Endothelial cell of umbilical vein (primary cell): ENCODE measurements at regions not wholly inside any gene's neighbourhood (a gene's known extent, or its start where the extent isn't known, plus 50 kb on each side); places are given as distances from the start of the nearest gene placed in this dataset.

Source experiments
- BruUV-seq: library from RNA; stranded (reverse); fragments of 400-500 nt; replicated peaks from 2 replicates; lab custom pipeline; 2021; lab: Mats Ljungman, UMichigan
- CTCF ChIA-PET: fragments of 300-600, 350-600 bp; sonication (Branson Sonifier 250); formaldehyde crosslinking; loops from one replicate; lab custom pipeline; 2021; ENCODE audit warnings: antibody characterized with exemption, inconsistent platforms; lab: Charles Lee
- POLR2A ChIA-PET: fragments of 300-600, 350-600 bp; sonication (Branson Sonifier 250); formaldehyde crosslinking; loops from one replicate; lab custom pipeline; 2021; ENCODE audit warnings: antibody characterized with exemption, inconsistent platforms; lab: Charles Lee
- DNase-seq: peaks from one replicate; pipeline ENCODE4 v3.0.0-alpha.2; 2011; ENCODE audit warnings: low read depth, low spot score
- FAIRE-seq: peaks from 2 replicates; lab custom pipeline; 2011; peaks lifted over from hg19 to GRCh38; lab: Jason Lieb, UNC
- H2AFZ ChIP-seq: 2 replicates; pipeline ENCODE4 v1.6.0; 2012; ENCODE audit warnings: low read depth, low read length, control low read depth, inconsistent platforms
- H3K27ac ChIP-seq: 2 replicates; pipeline ENCODE4 v1.5.1; 2011; ENCODE audit warnings: low read depth, mild to moderate bottlenecking, control low read depth, low read length, moderate library complexity; ENCODE audit not compliant: insufficient read depth
- H3K27me3 ChIP-seq, 2 experiments: 2 replicates each; pipeline versions ENCODE4 v1.6.0 to v1.6.1; 2011; ENCODE audit warnings: low read length in 2 of 2, mixed read lengths in 1 of 2; ENCODE audit not compliant: control insufficient read depth in 2 of 2, insufficient read depth in 2 of 2
- H3K36me3 ChIP-seq, 2 experiments: 2 replicates in 1 of 2; 3 replicates in 1 of 2; pipeline ENCODE4 v1.5.1; 2011; ENCODE audit warnings: low read length in 2 of 2, mild to moderate bottlenecking in 1 of 2, moderate library complexity in 1 of 2; ENCODE audit not compliant: control insufficient read depth in 2 of 2, insufficient read depth in 2 of 2; ENCODE audit errors: extremely low read depth in 1 of 2
- H3K4me1 ChIP-seq: 3 replicates; pipeline ENCODE4 v1.5.1; 2011; ENCODE audit warnings: mild to moderate bottlenecking, low read length; ENCODE audit not compliant: control insufficient read depth, insufficient read depth; ENCODE audit errors: extremely low read depth
- H3K4me2 ChIP-seq: 2 replicates; pipeline ENCODE4 v1.6.1; 2011; ENCODE audit warnings: low read length, control low read depth, mixed read lengths; ENCODE audit not compliant: insufficient read depth
- H3K4me3 ChIP-seq, 3 experiments: fragments of 200-600 bp in 1 of 3; sonication (generic), shearing (Covaris generic) in 1 of 3; replicated peaks in 1 of 3; 2 replicates each; pipeline ENCODE4 v1.5.1; 2011 to 2016; ENCODE audit warnings: control low read depth in 3 of 3, low read length in 3 of 3, mild to moderate bottlenecking in 2 of 3, inconsistent platforms in 1 of 3, low read depth in 1 of 3, moderate library complexity in 1 of 3; ENCODE audit not compliant: insufficient read depth in 1 of 3
- H3K79me2 ChIP-seq: 2 replicates; pipeline ENCODE4 v1.6.0; 2012; ENCODE audit warnings: low read length, inconsistent platforms; ENCODE audit not compliant: control insufficient read depth, insufficient read depth
- H3K9ac ChIP-seq: replicated peaks from 2 replicates; pipeline ENCODE3; 2011; ENCODE audit warnings: low read length, control low read depth; ENCODE audit not compliant: insufficient read depth; ENCODE audit errors: extremely low read depth
- H3K9me1 ChIP-seq: replicated peaks from 3 replicates; pipeline ENCODE4 v1.6.0; 2011; ENCODE audit warnings: mild to moderate bottlenecking, low read length; ENCODE audit not compliant: control insufficient read depth, insufficient read depth; ENCODE audit errors: extremely low read depth
- H3K9me3 ChIP-seq: replicated peaks from 2 replicates; pipeline ENCODE4 v1.5.1; 2012; ENCODE audit warnings: low read length, inconsistent platforms; ENCODE audit not compliant: control insufficient read depth, insufficient read depth
- H4K20me1 ChIP-seq: replicated peaks from 2 replicates; pipeline ENCODE3; 2011; ENCODE audit warnings: mild to moderate bottlenecking, low read length; ENCODE audit not compliant: control insufficient read depth, insufficient read depth; ENCODE audit errors: extremely low read depth
- EZH2 ChIP-seq: IDR thresholded peaks from 2 replicates; pipeline ENCODE4 v1.6.1; 2012; ENCODE audit warnings: borderline replicate concordance, low read depth, mild to moderate bottlenecking, moderate library complexity, low read length, inconsistent platforms; ENCODE audit not compliant: severe bottlenecking
- FOS ChIP-seq: IDR thresholded peaks from 2 replicates; pipeline ENCODE4 v1.6.1; 2011; ENCODE audit warnings: mild to moderate bottlenecking, low read length, moderate library complexity, borderline replicate concordance; ENCODE audit not compliant: insufficient read depth
- GATA2 ChIP-seq: IDR thresholded peaks from 2 replicates; pipeline ENCODE4 v1.7.0; 2011; ENCODE audit warnings: low read depth, mild to moderate bottlenecking, moderate library complexity, mixed read lengths, low read length; ENCODE audit not compliant: insufficient read length, insufficient read depth
- JUN ChIP-seq: IDR thresholded peaks from 2 replicates; pipeline ENCODE4 v1.6.1; 2011; ENCODE audit warnings: borderline replicate concordance, low read depth; ENCODE audit not compliant: insufficient read length, insufficient read depth
- MAX ChIP-seq: IDR thresholded peaks from 2 replicates; pipeline ENCODE4 v1.6.1; 2011; ENCODE audit not compliant: insufficient read depth, insufficient read length
- MYC ChIP-seq: IDR thresholded peaks from one replicate; pipeline ENCODE4 v1.6.1; 2011; ENCODE audit warnings: mild to moderate bottlenecking, low read depth, low read length
- POLR2A ChIP-seq: IDR thresholded peaks from 2 replicates; pipeline ENCODE4 v1.6.1; 2012; ENCODE audit warnings: low read depth, mild to moderate bottlenecking, control low read depth, low read length
- POLR2AphosphoS5 ChIP-seq: IDR thresholded peaks from 2 replicates; pipeline ENCODE4 v1.6.1; 2012; ENCODE audit warnings: low read depth, mild to moderate bottlenecking, control low read depth, low read length, moderate library complexity; ENCODE audit not compliant: insufficient read depth
- dilution Hi-C: fragments of 300-500 bp; cut with MboI; formaldehyde crosslinking; loops from one replicate; pipeline ENCODE4 v1.15.0; 2019; ENCODE audit warnings: low sequenced_read_pairs; ENCODE audit not compliant: extremely low pct_ligation_motif_present
- intact Hi-C: fragments of 100-400 bp; cut with micrococcal nuclease; formaldehyde crosslinking; loops from one replicate; pipeline ENCODE4 v1.10.0; 2022
- TF ChIP-seq, protein P1 (sequence below), 2 donors: IDR thresholded peaks; 1 replicate in 1 of 2; 2 replicates in 1 of 2; pipeline ENCODE4 v1.5.1; 2011; ENCODE audit warnings: low read length in 2 of 2, mild to moderate bottlenecking in 2 of 2, moderate library complexity in 2 of 2, control low read depth in 1 of 2, inconsistent platforms in 1 of 2, low read depth in 1 of 2; ENCODE audit not compliant: insufficient read depth in 1 of 2; ENCODE audit errors: extremely low read depth in 1 of 2

- H4K20me1 ChIP-seq, result no peaks in the 10 kb centered on the region
- H3K27ac ChIP-seq, result no peak overlapping the region
- dilution Hi-C loops, result no loop called here
- H3K79me2 ChIP-seq, result no peaks in the 10 kb centered on the region
- no peaks in the 10 kb centered on the region for H3K4me1 ChIP-seq
- ChIA-PET CTCF (no interaction called here), POLR2A (no interaction called here)
- H3K4me3 ChIP-seq, result no peak overlapping the region
- H2AFZ ChIP-seq, result no peak overlapping the region
- no TSS peak for BruUV-seq
- H3K9ac ChIP-seq, result no peak overlapping the region
- intact Hi-C loops, result no loop called here
- H3K27me3 ChIP-seq, result peaks cover 2 to 19% of the 10 kb centered on the region in 2 experiments
- H3K9me3 ChIP-seq, result no peaks in the 10 kb centered on the region
- no peaks in the 10 kb centered on the region for H3K9me1 ChIP-seq
- TF ChIP-seq MYC, result no peak
- TF ChIP-seq POLR2AphosphoS5, result no peak
- no peak for TF ChIP-seq MAX
- TF ChIP-seq GATA2, result no peak
- no peak for TF ChIP-seq EZH2
- no peak for TF ChIP-seq JUN
- TF ChIP-seq POLR2A, result no peak
- no peak for TF ChIP-seq FOS
- TF ChIP-seq, protein P1, sequence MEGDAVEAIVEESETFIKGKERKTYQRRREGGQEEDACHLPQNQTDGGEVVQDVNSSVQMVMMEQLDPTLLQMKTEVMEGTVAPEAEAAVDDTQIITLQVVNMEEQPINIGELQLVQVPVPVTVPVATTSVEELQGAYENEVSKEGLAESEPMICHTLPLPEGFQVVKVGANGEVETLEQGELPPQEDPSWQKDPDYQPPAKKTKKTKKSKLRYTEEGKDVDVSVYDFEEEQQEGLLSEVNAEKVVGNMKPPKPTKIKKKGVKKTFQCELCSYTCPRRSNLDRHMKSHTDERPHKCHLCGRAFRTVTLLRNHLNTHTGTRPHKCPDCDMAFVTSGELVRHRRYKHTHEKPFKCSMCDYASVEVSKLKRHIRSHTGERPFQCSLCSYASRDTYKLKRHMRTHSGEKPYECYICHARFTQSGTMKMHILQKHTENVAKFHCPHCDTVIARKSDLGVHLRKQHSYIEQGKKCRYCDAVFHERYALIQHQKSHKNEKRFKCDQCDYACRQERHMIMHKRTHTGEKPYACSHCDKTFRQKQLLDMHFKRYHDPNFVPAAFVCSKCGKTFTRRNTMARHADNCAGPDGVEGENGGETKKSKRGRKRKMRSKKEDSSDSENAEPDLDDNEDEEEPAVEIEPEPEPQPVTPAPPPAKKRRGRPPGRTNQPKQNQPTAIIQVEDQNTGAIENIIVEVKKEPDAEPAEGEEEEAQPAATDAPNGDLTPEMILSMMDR (IDR thresholded peaks at IDR 0.05; ENCODE audit: extremely low read depth in 1 of 2, insufficient read depth in 1 of 2, low read depth in 1 of 2, low read length in 2 of 2), result no peak
- H3K36me3 ChIP-seq, result no peaks in the 10 kb centered on the region
- DNase-seq (no peak), FAIRE-seq (no peak)
- no peak overlapping the region for H3K4me2 ChIP-seq
Observed at GRCh38 chr11:69218946-69219720, 63.4 kb downstream of the SMIM38 start.
